ENCODE measurements at regions not wholly inside any gene's neighbourhood (a gene's known extent, or its start where the extent isn't known, plus 50 kb on each side); places are given as distances from the start of the nearest gene placed in this dataset.
"Not testable (repeated sequence)": the region's sequence is repeated elsewhere in the genome, so short reads cannot be mapped to it uniquely, and the experiment has no call there.

GRCh38 chr4:123183308-123183707 is 213.3 kb upstream of the SPRY1 start:
- ChIA-PET POLR2A (ENCODE audit: low non-redundant PET) (no interaction called here), CTCF (interaction anchor here (0.6 to 1.0 kb wide), 2 partner anchors 167 to 1721 kb away, joined by 3 read pairs; no protein-coding TSS in a partner anchor)
- H3K27ac ChIP-seq, result no peak overlapping the region
- no peak for TF ChIP-seq CTCF (conservative IDR thresholded peaks at IDR 0.05; ENCODE audit: low read depth)
- no peak for DNase-seq (ENCODE audit: low spot score)

GRCh38 chr4:123183754-123184153 is 212.8 kb upstream of the SPRY1 start:
- H3K27ac ChIP-seq; DNase-seq (ENCODE audit: low spot score); POLR2A ChIA-PET (ENCODE audit: low non-redundant PET): not testable (repeated sequence)
- CTCF ChIA-PET, result interaction anchor here (0.6 to 1.0 kb wide), 2 partner anchors 166 to 1721 kb away, joined by 3 read pairs; no protein-coding TSS in a partner anchor

- POLR2A ChIA-PET (ENCODE audit: low non-redundant PET), result interaction anchor here (0.6 kb wide), 1 partner anchor 14 kb away, joined by 3 read pairs; no protein-coding TSS in a partner anchor
- CTCF ChIA-PET, result no interaction called here
- no peak for TF ChIP-seq CTCF (conservative IDR thresholded peaks at IDR 0.05; ENCODE audit: low read depth)
- no peak overlapping the region for H3K27ac ChIP-seq
- DNase-seq (ENCODE audit: low spot score), result no peak
These were observed 209.9 kb upstream of the SPRY1 start for GRCh38 chr4:123186731-123187130.

DNA sequence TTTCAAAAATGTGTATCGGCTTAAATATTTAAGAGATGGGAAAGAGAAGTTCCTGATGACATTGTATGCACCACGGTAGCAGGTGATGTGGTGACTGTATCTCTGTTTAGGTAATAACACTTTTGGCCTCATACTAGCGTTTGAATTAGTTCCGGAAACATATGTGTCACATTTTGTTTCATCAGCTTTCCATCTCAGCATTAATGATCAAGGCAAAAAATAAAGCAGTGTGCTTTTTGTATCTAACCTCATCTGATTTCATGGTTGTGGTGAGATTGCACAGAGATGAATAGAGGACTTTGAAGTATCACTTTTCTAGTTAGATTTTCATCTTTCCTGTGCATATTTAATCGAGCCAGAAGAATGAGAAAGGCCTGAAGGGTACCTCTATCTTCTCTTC is 206.4 kb upstream of the SPRY1 start:
- H3K27ac ChIP-seq, result no peak overlapping the region
- CTCF ChIA-PET, result interaction anchor here (0.7 kb wide), 1 partner anchor 52 kb away, joined by 3 read pairs; no protein-coding TSS in a partner anchor
- POLR2A ChIA-PET (ENCODE audit: low non-redundant PET), result no interaction called here
- no peak for TF ChIP-seq CTCF (conservative IDR thresholded peaks at IDR 0.05; ENCODE audit: low read depth)
- DNase-seq (ENCODE audit: low spot score), result no peak

- ChIA-PET CTCF (interaction anchor here (0.6 kb wide), 1 partner anchor 63 kb away, joined by 3 read pairs; no protein-coding TSS in a partner anchor), POLR2A (ENCODE audit: low non-redundant PET) (no interaction called here)
- no peak for TF ChIP-seq CTCF (conservative IDR thresholded peaks at IDR 0.05; ENCODE audit: low read depth)
- no peak overlapping the region for H3K27ac ChIP-seq
- DNase-seq (ENCODE audit: low spot score), result no peak
These were observed 204.9 kb upstream of the SPRY1 start for GRCh38 chr4:123191728-123192127.

DNA sequence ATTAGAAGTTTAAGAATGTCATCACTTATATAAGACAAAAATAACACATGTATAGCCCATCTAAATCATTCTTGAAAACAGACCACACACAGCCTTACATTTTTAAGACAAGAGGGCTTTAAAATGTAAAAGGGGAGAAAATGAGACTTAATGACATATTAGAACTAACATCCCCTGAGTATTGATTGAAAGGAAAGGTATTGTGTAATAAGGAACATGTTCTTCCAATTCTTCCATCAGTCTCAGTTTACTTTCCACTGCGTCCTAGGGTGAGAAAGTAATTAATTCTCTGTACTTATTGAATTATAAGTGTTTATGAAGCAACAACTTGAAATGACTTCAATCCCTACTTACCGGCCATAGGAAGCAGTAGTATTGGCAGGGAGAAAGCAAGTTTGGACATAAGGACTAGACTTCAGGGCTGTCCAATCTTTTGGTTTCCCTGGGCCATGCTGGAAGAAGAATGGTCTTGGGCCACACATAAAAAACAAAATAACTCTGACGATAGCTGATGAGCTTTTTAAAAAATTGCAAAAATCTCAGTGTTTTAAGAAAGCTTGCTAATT is 202.7 kb upstream of the SPRY1 start:
- no peak for DNase-seq (ENCODE audit: low spot score)
- no peak overlapping the region for H3K27ac ChIP-seq
- ChIA-PET POLR2A (ENCODE audit: low non-redundant PET) (no interaction called here), CTCF (no interaction called here)
- TF ChIP-seq CTCF (conservative IDR thresholded peaks at IDR 0.05; ENCODE audit: low read depth), result no peak

DNA sequence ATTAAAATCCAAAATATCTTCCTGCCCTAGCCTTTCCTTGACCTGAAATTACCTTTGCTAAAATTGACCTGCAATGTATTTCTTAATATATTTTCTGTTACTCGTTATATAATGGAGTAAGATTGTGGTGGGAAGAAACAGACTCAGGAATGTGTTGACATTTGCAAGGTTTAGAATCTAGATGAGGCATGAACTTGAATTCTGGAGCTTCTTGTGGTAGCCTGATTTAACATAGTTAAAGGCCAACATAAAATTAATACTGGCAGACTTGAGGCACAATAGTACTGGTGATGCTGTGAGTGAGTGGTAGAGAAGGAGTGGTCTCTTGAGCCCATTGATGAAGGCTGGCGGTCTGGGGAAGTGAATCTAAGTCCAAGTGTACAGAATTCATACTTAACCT is 197.9 kb upstream of the SPRY1 start:
- ChIA-PET CTCF (interaction anchor here (0.7 kb wide), 1 partner anchor 399 kb away, joined by 7 read pairs; no protein-coding TSS in a partner anchor), POLR2A (ENCODE audit: low non-redundant PET) (no interaction called here)
- DNase-seq (ENCODE audit: low spot score), result no peak
- TF ChIP-seq CTCF (conservative IDR thresholded peaks at IDR 0.05; ENCODE audit: low read depth), result no peak
- H3K27ac ChIP-seq, result no peak overlapping the region

Measured in RWPE1 (cell line).